ENCODE measurements at regions not wholly inside any gene's neighbourhood (a gene's known extent, or its start where the extent isn't known, plus 50 kb on each side); places are given as distances from the start of the nearest gene placed in this dataset.
"Not testable (repeated sequence)": the region's sequence is repeated elsewhere in the genome, so short reads cannot be mapped to it uniquely, and the experiment has no call there.

DNA sequence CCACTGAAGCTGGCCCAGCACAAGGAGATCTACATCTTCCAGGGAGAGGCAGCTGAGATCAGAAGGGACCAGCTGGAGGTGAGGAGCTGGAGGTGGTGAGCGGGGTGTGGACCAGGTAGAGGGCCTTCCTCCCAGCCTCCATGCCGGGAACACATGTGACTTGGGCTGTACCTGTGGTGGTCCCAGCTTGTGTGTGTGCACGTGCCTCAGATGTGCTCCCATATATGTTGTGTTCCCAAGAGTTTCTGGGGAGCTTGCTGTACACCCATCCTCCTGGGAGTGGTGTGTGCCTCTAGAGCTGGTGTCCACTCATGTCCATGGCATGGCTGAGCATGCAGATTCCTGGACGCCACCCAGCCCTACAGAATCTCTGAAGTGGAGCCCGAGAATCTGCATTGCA lies 183.7 kb upstream of the AKAP13 start:
- DNase-seq (ENCODE audit: low spot score); ATAC-seq: not testable (repeated sequence)

DNA sequence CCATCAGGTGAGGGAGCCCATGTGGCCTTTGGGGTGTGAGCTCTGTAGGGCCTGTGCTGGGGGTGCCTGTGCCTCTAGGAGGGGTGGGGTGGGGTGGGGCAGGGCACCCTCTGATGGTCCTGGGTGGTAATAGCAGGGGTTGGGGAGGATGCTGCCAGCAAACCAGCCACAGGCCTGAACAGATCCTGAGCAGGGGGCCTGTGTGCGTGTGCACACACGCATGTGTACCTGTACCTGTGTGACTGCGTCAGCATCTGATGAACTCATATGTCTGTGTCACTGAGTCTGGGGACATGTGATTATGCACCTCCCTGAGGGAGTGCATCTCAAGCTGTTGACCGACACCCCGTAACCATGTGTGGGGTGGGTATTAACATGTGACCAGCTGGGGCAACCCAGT lies 182.8 kb upstream of the AKAP13 start:
- ATAC-seq; DNase-seq (ENCODE audit: low spot score): not testable (repeated sequence)

DNA sequence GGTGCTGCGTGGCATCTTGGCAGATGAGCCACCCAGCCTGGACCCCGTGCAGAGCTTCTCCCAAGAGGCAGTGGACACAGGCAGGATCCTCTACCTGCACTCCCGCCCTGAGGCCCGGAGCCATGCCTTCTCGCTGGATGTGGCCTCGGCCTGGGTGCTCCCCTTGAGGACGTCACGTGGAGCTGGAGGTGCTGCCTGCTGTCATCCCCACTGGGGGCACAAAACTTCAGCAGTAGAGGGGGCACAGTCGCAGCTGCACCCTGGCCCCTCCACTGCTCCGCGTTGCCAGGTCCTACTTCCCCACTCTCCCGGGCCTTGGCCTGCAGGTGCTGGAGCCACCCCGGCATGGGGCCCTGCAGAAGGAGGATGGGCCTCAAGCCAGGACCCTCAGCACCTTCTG lies 182.0 kb upstream of the AKAP13 start:
- not testable (repeated sequence) for DNase-seq (ENCODE audit: low spot score)

DNA sequence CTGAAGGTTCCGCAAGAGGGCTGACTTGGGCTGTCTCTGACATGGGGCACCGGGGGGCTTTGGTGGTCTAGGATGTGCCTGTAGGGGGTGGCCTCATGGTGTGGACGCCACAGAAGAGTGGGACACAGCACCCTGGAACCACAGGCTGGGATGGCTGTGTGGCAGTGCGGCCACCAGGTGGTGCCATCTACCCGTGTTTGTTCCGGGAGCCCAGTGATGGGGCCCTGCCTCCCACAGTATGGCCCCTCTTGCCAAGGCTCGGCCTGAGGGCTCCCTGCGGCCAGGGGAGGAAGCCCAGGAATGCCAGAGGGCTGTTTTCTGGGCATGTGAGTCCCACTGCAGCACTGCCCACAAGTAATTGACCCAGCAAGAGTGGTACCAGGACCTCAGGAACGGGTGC lies 180.2 kb upstream of the AKAP13 start:
- DNase-seq (ENCODE audit: low spot score) = not testable (repeated sequence)
- ATAC-seq = peak; percentile 97

More for the DNA sequence above, 182.0 kb upstream of the AKAP13 start:
- ATAC-seq = not testable (repeated sequence)

DNA sequence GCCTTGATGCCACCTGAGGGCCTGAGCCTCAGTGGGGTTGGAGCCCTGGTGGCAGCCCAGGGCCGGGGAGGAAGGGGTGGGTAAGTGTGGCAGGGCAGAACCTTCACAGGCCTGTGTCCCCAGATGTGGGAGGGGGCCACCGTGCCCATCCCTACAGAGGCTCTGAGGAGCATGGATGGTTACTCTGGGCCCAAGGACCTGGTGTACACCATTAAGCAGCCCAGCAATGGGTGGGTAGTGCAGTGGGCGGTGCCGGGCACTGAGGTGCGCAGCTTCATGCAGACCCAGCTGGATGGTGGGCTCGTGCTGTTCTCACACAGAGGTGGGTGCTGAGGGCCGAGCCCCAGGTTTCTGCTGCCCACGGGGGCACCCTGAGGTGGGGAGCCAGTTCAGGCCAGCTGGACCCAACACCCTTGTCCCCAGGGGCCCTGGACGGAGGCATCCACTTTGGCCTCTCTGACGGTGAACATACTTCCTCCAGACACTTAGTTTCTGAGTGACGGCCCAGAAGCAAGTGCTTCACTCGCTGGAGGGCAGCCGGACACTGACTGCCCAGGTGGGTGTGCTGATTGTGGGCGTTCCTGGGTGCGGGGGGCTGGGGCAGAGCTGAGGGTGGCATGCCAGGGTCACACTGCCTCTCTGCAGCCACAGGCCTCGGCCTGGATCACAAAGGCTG lies 179.1 kb upstream of the AKAP13 start:
- peak; percentile 16 for ATAC-seq
- DNase-seq (ENCODE audit: low spot score) = not testable (repeated sequence)

DNA sequence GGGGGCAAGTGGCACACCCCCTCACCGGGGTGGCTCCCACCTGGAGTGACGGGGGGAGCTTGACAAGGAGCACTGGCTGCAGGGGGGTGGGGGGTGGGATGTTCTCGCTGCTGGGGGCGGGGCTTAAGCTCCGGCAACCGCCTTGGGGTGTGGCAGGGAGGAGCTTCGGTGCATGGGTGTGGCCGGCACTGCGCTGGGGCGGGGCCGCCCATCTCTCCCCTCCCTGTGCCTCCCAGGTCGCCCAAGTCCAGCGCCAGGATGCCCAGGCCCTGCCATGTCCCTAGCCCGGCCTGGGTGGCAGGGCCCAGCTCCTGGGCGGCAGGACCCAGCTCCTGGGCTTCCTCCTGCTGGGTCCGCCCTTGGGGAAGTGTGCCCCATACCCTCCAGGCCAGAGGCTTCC lies 175.9 kb upstream of the AKAP13 start:
- not testable (repeated sequence) for DNase-seq (ENCODE audit: low spot score); ATAC-seq

DNA sequence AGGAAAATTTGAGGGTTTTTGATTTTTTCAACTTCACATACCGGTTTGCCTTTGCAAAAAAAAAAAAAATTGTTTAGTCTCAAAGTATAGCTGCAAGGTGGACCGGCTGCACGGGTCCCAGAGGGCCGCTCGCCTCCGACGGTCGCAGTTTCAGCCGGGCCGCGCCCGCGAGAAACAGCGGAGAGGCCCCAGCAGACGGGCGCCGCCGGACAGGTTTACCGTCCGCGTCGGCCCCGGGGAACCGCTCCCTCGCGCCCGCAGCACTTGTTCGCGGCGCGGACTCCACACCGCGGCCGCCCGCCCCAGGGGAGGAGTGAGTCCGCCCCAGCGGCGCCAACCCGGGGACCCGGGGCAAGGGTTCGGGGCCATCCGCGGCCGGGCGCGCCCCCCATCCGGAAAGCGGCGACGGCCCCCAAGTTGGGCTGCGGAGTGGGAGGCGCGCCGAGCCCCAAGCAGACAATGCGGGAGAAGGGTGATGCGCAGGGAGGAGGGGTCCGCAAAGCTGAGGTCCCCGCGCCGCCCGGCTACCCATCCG lies 146.5 kb upstream of the AKAP13 start:
- peak; percentile 46 for DNase-seq (ENCODE audit: low spot score)
- ATAC-seq = not testable (repeated sequence)

DNA sequence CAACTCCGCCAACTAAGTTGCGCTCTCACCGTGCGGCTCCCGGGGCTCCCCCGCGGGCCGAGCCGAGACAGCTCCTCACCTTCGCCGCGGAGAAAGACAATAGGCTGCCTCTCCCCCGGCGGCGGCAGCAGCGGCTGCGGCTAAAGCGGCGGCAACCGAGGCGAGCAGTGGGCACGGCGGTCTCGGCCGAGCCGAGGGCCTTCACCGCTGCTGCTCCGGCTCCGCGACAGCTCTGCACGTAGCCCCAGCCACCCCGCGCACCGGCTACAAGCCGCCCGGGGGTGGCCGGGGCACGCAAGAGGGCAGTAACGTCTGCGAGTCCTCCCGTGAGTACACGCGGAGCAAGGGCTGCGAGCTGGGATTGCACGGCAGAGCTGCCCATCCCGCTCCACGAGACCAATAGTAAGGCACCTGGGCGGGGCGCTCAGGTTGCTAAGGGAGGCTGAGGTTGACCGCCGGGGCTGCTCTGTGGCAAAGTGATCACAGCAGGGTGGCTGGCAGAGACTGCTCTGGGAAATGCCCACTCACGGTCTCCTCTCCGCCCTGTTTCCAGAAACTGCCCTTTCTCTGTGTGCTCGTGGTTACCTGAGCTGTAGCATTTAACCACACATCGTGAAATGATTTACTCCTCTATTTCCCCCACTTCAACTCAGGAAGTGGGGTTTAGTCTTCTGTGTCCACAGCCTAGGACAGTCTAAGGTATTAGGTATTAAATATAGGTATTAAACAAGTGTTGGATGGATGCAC lies 145.8 kb upstream of the AKAP13 start:
- DNase-seq (ENCODE audit: low spot score); ATAC-seq: not testable (repeated sequence)

DNA sequence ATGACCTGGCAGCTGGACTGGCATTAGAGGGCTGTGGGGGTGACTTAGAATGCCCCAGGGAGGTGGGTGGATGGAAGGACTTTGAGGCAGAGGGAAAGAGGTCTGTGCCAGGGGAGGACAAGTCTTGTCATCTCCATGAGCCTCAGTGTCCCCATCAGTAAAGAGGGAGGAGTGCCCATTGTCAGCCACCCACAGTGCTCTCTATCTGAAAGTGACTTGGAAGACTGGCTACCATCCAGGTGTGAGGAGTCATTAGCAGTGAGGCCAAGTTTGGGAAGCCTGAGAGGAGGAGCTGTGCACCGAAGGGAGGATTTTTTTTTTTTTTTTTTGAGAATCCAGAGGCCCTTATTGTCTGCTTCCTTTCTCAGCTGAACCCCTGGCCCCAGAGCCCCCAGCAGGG lies 136.3 kb upstream of the AKAP13 start:
- DNase-seq (ENCODE audit: low spot score); ATAC-seq: not testable (repeated sequence)

DNA sequence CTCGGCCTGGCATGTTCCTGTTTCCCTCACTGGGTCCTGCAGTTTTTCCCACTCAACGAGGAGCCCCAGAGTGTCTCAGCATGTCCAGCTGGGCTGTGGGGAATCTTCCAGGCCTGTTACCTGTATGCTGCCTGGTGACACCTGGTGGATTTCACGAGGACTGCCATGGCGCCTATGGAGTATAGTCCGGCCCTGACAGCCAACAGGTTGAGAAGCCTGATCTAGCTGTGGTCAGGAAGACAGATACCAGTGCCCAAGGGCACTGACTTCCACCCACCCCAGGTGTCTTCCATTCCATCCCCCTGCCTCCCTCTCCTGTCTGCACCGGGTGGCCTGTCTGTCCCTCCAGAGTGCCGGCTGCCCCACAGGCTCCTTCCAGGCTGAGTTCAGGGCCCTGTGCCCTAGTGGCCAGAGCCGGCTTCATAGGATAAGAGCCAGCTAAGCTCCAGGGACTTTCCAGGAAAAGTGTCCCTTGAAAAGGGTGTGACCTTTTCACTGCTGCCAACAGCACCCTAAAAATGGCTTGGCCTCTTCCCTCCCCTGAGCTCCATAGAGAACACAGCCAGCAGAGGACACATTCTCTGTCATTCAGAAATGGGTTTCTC lies 129.4 kb upstream of the AKAP13 start:
- peak; percentile 55 for DNase-seq (ENCODE audit: low spot score)
- not testable (repeated sequence) for ATAC-seq

DNA sequence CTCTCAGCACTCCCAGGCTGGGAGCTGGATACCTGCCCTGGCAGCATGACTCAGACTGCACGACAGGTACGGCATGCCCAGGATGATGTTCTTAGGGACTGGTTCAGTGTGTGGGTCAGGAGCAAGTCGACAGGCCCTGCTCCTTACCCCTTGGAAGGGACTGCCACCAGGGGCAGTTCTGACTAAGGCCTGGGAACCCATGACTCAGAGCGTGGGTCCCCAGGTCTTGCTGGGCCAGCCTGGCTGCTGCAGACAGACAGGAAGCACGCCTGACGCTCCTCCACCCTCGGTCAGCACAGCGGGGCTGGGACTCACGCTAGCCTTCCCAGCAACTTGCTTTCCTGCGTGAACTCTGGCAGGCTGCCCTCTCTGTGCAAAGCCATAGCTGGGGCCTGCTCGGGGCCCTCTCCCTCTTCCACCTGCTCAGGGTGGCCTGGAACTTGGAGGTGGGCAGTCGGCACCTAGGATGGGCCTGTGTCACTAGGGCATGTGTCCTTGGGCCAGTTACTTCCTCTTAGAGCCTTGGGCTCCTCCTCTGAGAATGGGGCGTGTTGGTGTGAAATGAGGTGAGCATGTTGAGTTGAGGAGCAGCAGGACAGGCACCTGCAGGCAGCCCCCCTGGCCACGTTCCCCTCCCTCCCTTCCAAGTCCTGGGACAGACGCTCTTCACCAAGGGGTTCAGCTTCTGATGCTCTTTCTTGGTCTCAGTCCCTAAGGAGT lies 127.0 kb upstream of the AKAP13 start:
- DNase-seq (ENCODE audit: low spot score); ATAC-seq: not testable (repeated sequence)

DNA sequence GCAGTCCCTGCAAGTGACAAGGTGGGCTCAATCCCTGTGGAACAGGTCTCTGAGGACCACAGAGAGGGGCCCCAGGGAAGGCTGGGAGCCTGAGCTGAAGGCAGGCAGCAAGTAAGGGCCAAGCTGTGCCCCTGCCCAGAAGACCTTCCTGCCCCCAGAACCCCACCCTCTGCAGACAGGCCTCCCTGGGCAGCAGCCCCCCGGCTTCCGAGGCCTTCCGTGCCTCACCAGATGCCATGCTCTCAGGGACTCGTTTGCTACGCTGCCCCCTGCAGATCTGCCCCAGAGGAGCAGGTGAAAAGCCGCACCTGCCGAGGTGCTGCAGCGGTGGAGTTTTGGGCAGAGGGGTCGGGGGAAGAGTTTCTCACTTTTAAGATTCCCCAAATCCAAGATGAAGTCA lies 125.4 kb upstream of the AKAP13 start:
- ATAC-seq; DNase-seq (ENCODE audit: low spot score): not testable (repeated sequence)

DNA sequence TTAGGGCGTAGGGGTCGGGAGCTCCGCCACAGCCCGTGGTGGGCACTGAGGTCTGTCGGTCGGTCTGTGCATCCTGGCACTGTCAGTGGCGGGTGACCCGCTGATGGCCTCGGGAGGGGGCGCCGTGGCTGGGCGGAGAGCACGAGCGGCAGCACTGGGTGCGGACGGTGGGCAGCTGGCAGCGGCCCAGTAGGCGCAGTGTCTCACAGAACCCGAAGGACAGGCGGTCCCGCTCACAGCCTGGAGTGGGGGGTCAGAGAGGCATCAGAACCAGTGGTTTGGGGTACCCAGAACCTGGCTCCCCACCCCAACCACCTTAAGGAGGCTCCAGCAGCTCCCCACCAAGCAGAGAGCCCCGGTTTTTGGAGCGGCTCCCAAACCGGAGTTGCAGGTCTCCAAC lies 124.9 kb upstream of the AKAP13 start:
- DNase-seq (ENCODE audit: low spot score); ATAC-seq: not testable (repeated sequence)

DNA sequence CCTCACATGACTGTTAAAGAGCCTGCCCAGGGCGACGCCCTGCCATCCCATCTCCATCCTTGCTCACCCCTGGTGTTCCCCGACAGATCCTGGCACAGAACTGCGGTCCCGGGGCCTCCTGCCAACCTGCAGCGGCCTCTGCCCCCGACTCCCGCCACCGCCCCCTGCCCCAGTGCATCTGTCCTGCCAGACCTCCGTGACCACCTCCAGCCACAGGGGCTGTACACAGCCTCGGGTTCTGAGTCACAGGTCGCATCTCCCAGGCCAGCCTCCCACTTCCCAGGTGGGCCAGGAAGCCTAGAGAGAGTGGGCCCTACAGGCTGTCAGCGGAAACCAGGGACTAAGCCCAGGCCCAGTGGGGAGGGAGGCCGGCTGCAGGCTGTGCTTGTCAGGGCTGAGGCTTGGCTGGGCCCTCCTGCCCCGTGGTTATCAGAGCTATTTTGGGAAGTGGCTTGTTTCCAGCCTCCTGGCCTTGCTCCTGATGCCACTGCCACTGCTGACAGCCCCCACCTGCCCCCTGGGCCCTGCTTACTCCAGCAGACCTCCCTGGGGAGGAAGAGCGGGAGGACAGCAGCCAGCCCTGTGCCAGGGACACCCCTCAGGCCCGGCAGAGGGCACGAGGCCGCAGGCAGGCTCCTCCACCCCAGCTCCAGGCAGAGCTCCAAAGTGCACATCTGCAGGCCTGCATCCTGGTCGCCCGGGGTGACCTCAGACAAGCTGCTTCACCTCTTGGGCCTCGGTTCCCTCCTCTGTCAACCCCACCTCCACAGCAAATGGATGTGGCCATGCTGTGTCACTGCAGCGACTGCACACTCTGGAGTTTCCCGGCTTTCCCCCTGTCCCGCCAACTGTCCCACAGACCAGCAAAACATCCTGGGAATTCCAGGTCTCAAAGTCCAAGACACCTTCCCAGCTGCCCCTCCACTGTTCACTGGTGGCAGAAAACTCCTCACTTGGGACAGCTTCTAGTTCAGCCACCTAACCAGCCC lies 124.1 kb upstream of the AKAP13 start:
- DNase-seq (ENCODE audit: low spot score) = not testable (repeated sequence)
- peak; percentile 37 for ATAC-seq

DNA sequence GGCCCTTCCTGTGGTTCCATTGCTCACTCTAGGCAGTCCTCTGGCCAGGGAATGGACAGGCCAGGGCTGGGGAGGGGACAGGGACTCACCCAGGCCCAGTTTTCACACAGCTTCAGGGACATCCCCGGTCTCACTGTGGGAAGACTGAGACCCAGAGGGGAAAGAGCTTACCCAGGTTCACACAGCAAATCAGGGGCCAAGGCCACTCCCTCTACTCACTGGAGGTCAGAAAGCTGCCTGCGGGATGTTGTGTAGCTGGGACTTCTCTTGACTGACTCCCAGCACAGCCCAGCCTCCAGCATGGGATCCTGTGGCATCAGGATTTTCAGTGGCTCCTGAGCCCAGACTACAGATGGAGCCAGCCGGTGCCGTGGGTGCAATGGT lies 122.3 kb upstream of the AKAP13 start:
- not testable (repeated sequence) for DNase-seq (ENCODE audit: low spot score)

DNA sequence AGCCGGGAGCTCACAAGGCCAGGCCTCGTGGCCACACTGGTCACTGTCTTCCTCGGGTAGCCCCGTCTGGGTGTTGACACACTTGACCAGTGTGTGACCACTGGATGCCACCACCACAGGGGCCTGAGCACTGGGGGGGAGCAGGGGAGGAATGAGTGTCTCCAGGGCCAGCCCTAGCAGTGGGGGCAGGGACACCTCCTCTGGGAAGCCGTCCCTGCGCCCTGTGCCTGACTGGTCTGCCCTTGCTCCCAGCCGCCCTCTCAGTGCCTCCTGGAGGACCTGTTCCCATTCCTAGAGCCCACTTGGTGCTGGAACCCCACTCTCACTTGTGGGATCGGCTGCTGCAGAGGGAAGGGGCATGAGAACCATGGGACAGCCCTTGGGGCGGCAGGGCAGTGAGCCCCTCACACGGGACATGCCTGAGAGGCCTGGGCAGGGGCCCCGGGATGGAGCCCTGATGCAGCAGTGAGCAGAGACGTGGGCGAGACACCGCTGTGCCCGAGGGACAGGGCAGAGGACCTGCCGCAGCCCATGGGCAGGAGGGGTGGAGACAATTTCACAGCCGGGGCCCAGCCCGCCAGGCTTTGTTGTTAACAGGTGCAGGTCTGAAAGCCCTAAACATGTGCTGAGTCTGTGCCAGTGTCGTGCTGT lies 121.7 kb upstream of the AKAP13 start:
- DNase-seq (ENCODE audit: low spot score); ATAC-seq: not testable (repeated sequence)

More for the DNA sequence above, 122.3 kb upstream of the AKAP13 start:
- not testable (repeated sequence) for ATAC-seq

DNA sequence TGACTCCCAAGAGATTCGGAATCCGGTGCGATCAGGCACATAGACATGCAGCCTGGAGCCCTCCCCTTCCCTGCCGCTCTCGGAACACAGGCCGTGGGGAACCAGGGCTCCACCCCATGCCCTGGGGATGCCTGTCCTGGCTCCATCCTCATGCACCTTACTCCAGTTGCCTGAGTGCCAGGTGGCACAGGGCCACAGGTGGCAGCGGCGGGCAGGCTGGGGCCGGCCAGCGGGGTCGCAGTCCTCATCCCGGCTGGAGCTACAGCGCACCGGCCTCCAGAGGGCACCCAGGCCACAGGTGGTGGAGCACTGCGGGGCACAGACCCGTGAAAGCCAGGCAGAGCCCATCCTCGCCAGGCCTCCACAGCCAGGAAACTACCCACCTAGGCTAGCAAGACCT lies 119.9 kb upstream of the AKAP13 start:
- DNase-seq (ENCODE audit: low spot score) (peak; percentile 59), ATAC-seq (peak; percentile 86)

DNA sequence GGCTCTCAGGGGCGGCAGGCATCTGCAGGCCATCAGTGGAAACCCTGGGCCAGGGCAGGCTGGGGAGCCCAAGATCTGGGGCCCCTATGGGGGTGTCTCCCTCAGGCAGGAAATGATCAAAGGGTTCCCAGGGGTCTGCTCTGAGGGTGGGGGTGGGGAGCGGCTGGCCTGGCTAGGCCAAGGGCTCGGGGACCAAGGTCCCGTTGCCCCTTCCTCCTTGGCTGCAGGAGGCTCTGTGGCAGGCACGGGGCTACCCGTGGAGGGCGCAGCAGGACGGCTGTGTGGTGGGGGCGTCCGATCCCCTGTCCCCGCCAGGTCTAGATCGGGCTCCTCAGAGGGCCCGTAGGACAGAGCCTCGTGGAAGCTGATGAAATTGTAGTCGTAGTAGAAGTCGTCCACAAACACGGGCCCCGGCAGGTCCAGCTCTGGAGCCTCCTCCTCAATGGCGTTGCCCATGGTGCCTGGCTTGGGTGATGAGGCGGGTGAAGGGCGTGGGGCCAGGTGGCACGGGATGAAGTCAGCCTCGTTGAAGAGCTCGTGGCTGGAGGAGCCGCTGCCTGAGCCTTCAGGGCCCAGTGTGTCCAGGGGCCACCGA lies 117.8 kb upstream of the AKAP13 start:
- not testable (repeated sequence) for ATAC-seq
- DNase-seq (ENCODE audit: low spot score) = peak; percentile 21
